ENCODE measurements at regions not wholly inside any gene's neighbourhood (a gene's known extent, or its start where the extent isn't known, plus 50 kb on each side); places are given as distances from the start of the nearest gene placed in this dataset.

- ChIA-PET CTCF (no interaction called here), POLR2A (no interaction called here)
- DNase-seq (ENCODE audit: extremely low spot score), result no peak
- TF ChIP-seq TARDBP (IDR thresholded peaks at IDR 0.05) (no peak), LEF1 (IDR thresholded peaks at IDR 0.05; ENCODE audit: borderline replicate concordance) (no peak), FOXA1 (IDR thresholded peaks at IDR 0.05) (no peak), CTBP1 (IDR thresholded peaks at IDR 0.05; ENCODE audit: borderline replicate concordance) (no peak), NFRKB (IDR thresholded peaks at IDR 0.05) (no peak)
Observed at GRCh38 chr2:38173683-38174082, 97.7 kb upstream of the CYP1B1 start.

DNA sequence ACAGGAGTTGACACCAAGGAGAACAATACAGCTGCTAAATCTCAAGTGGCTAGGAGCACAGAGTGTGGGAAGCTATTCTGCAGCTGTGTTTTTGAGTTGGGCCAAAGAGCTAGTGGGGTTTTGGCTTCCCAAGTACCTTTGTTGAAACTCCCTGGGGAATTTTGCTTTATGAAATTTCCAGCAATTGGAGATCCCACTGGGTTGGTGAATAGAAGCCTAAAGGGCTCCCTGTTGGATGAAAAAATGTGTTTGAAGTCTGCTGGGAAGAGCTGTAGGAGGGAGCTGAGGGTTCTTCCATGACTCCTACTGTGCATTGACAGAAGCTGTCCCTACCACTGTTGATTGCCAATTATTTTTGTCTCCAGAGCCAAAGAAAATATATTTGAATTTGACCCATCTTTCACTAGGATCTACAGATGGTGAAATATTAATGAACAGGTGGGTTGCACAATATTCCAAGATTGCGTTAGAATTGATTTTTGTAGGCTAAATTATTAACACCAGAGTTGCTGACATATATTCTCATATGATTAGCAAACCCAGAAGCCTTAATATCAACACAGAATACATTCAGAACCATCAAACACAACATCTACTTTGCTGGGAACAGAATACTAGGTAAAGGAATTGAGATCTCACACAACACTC is 95.4 kb upstream of the CYP1B1 start:
- POLR2A ChIA-PET, result no interaction called here
- TF ChIP-seq ZNF384 (IDR thresholded peaks at IDR 0.05) (no peak), BHLHE40 (IDR thresholded peaks at IDR 0.05; ENCODE audit: borderline replicate concordance) (no peak), CTBP1 (IDR thresholded peaks at IDR 0.05; ENCODE audit: borderline replicate concordance) (no peak), TARDBP (IDR thresholded peaks at IDR 0.05) (no peak), FOXA1 (IDR thresholded peaks at IDR 0.05) (no peak), SP1 (IDR thresholded peaks at IDR 0.05) (no peak), SUZ12 (IDR thresholded peaks at IDR 0.05) (no peak), LEF1 (IDR thresholded peaks at IDR 0.05; ENCODE audit: borderline replicate concordance) (no peak), NFRKB (IDR thresholded peaks at IDR 0.05) (no peak), L3MBTL2 (conservative IDR thresholded peaks at IDR 0.05) (no peak), ELF4 (IDR thresholded peaks at IDR 0.05) (no peak), HDGF (IDR thresholded peaks at IDR 0.05; ENCODE audit: borderline replicate concordance) (no peak), FOXK2 (IDR thresholded peaks at IDR 0.05) (no peak), FOXM1 (IDR thresholded peaks at IDR 0.05; ENCODE audit: borderline replicate concordance) (no peak), ARNT (IDR thresholded peaks at IDR 0.05) (no peak)
- TF ChIP-seq, protein P1, sequence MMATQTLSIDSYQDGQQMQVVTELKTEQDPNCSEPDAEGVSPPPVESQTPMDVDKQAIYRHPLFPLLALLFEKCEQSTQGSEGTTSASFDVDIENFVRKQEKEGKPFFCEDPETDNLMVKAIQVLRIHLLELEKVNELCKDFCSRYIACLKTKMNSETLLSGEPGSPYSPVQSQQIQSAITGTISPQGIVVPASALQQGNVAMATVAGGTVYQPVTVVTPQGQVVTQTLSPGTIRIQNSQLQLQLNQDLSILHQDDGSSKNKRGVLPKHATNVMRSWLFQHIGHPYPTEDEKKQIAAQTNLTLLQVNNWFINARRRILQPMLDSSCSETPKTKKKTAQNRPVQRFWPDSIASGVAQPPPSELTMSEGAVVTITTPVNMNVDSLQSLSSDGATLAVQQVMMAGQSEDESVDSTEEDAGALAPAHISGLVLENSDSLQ (IDR thresholded peaks at IDR 0.05), result no peak
- DNase-seq (ENCODE audit: extremely low spot score), result no peak
- CTCF ChIA-PET, result no interaction called here

DNA sequence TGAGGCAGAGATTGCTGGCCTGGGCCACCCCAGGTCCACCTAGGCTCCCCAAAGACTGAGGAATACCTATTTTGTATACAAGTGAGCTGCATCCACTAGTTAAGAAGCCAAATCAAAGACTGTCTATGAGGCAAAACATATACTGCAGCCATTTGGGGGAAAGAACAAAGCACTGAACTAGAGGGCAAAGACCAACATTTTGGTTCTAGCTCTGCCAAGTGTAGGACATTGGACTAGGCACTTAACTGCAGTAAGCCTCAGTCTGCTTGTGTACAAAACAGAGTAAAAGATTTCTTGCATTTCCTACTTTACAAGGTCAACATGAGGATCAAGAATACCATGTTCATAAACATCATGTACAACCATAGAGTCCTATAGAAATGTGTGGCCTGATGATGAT is 94.8 kb upstream of the CYP1B1 start:
- POLR2A ChIA-PET, result no interaction called here
- TF ChIP-seq L3MBTL2 (conservative IDR thresholded peaks at IDR 0.05) (no peak), SP1 (IDR thresholded peaks at IDR 0.05) (no peak), LEF1 (IDR thresholded peaks at IDR 0.05; ENCODE audit: borderline replicate concordance) (no peak), FOXM1 (IDR thresholded peaks at IDR 0.05; ENCODE audit: borderline replicate concordance) (no peak), BHLHE40 (IDR thresholded peaks at IDR 0.05; ENCODE audit: borderline replicate concordance) (no peak), SUZ12 (IDR thresholded peaks at IDR 0.05) (no peak), ZNF384 (IDR thresholded peaks at IDR 0.05) (no peak), ARNT (IDR thresholded peaks at IDR 0.05) (no peak), FOXA1 (IDR thresholded peaks at IDR 0.05) (no peak), CTBP1 (IDR thresholded peaks at IDR 0.05; ENCODE audit: borderline replicate concordance) (no peak), FOXK2 (IDR thresholded peaks at IDR 0.05) (no peak), NFRKB (IDR thresholded peaks at IDR 0.05) (no peak)
- TF ChIP-seq, protein P1 (IDR thresholded peaks at IDR 0.05), result no peak
- CTCF ChIA-PET, result no interaction called here
- no peak for DNase-seq (ENCODE audit: extremely low spot score)

DNA sequence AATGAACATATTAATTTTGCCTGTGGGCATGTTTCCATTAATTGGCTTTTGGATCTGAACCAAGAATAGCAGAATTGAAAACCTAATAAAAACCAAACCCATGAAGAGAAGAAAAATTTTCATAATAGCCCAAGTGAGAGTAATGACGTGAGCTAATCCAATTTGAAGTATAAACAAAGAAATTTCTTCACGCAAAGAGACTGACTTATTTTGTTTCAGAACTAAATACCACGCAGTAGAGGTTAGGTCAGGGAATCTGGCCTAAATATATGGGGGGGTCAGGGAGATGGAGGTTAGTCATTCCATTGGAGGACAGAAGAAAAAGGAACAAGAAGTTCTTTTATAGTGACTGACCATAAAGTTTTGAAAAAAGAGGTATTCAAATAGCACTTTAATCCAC is 94.1 kb upstream of the CYP1B1 start:
- TF ChIP-seq FOXA1 (IDR thresholded peaks at IDR 0.05) (no peak), NFRKB (IDR thresholded peaks at IDR 0.05) (no peak), CTBP1 (IDR thresholded peaks at IDR 0.05; ENCODE audit: borderline replicate concordance) (no peak), FOXK2 (IDR thresholded peaks at IDR 0.05) (no peak), FOXM1 (IDR thresholded peaks at IDR 0.05; ENCODE audit: borderline replicate concordance) (no peak), LEF1 (IDR thresholded peaks at IDR 0.05; ENCODE audit: borderline replicate concordance) (no peak), ELF4 (IDR thresholded peaks at IDR 0.05) (no peak), ARNT (IDR thresholded peaks at IDR 0.05) (no peak), TARDBP (IDR thresholded peaks at IDR 0.05) (no peak), SP1 (IDR thresholded peaks at IDR 0.05) (no peak), HDGF (IDR thresholded peaks at IDR 0.05; ENCODE audit: borderline replicate concordance) (no peak), SUZ12 (IDR thresholded peaks at IDR 0.05) (no peak), L3MBTL2 (conservative IDR thresholded peaks at IDR 0.05) (no peak), BHLHE40 (IDR thresholded peaks at IDR 0.05; ENCODE audit: borderline replicate concordance) (no peak), ZNF384 (IDR thresholded peaks at IDR 0.05) (no peak)
- TF ChIP-seq, protein P1 (IDR thresholded peaks at IDR 0.05), result no peak
- DNase-seq (ENCODE audit: extremely low spot score), result no peak
- CTCF ChIA-PET, result no interaction called here
- POLR2A ChIA-PET, result no interaction called here

DNA sequence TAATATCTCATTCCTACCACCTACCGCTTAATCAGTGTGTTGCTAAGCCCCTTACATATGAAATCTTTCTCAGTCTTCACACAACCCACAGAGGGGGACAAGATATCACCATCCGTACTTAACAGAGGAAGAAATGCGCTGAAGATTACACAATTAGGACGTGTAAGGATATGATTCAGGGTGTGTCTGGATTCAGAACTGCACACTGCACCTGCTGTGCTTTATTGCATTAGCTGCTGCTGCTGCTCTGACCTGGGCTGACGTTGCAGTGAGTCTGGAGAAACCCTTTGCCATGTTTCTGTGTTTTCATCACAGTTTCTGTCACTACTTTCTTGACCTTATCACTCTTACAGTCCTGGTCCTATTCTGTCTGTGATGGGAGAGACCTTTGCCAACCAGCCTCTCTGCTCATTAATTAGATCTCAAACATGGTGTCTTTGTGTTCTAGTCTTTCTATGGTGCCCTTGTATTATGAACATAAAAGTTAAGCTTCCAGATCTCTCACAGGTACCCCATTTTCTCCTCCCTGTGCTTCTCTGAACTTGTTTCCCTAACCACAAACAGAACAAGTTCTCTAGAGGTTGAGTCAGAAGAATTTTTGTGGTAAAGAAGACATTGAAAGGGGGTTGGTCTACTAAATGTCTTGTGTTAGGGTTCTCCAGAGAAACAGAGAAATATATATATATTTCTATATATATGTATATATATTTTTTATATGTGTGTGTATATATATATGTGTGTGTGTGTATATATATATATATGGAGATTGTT is 92.9 kb upstream of the CYP1B1 start:
- DNase-seq (ENCODE audit: extremely low spot score), result no peak
- ChIA-PET POLR2A (no interaction called here), CTCF (interaction anchor here (0.6 kb wide), 2 partner anchors 53 to 915 kb away, joined by 3 read pairs; no protein-coding TSS in a partner anchor)
- TF ChIP-seq SP1 (IDR thresholded peaks at IDR 0.05) (no peak), SUZ12 (IDR thresholded peaks at IDR 0.05) (no peak), FOXM1 (IDR thresholded peaks at IDR 0.05; ENCODE audit: borderline replicate concordance) (no peak), FOXK2 (IDR thresholded peaks at IDR 0.05) (no peak), ZNF384 (IDR thresholded peaks at IDR 0.05) (no peak), FOXA1 (IDR thresholded peaks at IDR 0.05) (no peak), LEF1 (IDR thresholded peaks at IDR 0.05; ENCODE audit: borderline replicate concordance) (no peak), ELF4 (IDR thresholded peaks at IDR 0.05) (no peak), CTBP1 (IDR thresholded peaks at IDR 0.05; ENCODE audit: borderline replicate concordance) (no peak), ARNT (IDR thresholded peaks at IDR 0.05) (no peak), NFRKB (IDR thresholded peaks at IDR 0.05) (no peak), L3MBTL2 (conservative IDR thresholded peaks at IDR 0.05) (no peak), BHLHE40 (IDR thresholded peaks at IDR 0.05; ENCODE audit: borderline replicate concordance) (no peak)
- TF ChIP-seq, protein P1 (IDR thresholded peaks at IDR 0.05), result no peak

Data from HEK293T (cell line).